Endothelial cell of umbilical vein (primary cell): ENCODE measurements at regions not wholly inside any gene's neighbourhood (a gene's known extent, or its start where the extent isn't known, plus 50 kb on each side); places are given as distances from the start of the nearest gene placed in this dataset.

Experiments used
- JUN ChIP-seq: IDR thresholded peaks from 2 replicates; pipeline ENCODE4 v1.6.1; 2011; ENCODE audit warnings: borderline replicate concordance, low read depth; ENCODE audit not compliant: insufficient read length, insufficient read depth
- POLR2A ChIP-seq: IDR thresholded peaks from 2 replicates; pipeline ENCODE4 v1.6.1; 2012; ENCODE audit warnings: low read depth, mild to moderate bottlenecking, control low read depth, low read length
- TF ChIP-seq, protein P1 (sequence below), 2 donors: IDR thresholded peaks; 1 replicate in 1 of 2; 2 replicates in 1 of 2; pipeline ENCODE4 v1.5.1; 2011; ENCODE audit warnings: low read length in 2 of 2, mild to moderate bottlenecking in 2 of 2, moderate library complexity in 2 of 2, control low read depth in 1 of 2, inconsistent platforms in 1 of 2, low read depth in 1 of 2; ENCODE audit not compliant: insufficient read depth in 1 of 2; ENCODE audit errors: extremely low read depth in 1 of 2

DNA sequence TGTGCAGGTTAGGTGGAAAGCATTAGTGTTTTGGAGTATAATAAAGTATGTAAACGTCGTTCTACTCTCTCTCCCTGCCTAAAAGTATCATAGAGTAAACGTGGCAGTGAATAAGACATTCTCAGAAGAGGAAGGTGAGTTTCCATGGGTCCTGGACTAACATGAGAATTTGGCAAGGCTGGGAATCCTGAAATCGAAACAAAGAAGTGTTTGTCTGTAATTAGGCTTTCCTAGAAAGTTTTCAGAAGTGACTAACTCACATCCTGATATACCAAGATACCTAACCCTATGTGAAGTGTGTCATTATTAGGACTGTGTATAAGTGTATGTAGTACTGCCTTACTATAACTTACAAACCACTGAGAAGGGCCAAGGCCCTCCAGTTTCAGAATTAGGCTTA is 50.7 kb upstream of the MAOA start:
- TF ChIP-seq, protein P1, sequence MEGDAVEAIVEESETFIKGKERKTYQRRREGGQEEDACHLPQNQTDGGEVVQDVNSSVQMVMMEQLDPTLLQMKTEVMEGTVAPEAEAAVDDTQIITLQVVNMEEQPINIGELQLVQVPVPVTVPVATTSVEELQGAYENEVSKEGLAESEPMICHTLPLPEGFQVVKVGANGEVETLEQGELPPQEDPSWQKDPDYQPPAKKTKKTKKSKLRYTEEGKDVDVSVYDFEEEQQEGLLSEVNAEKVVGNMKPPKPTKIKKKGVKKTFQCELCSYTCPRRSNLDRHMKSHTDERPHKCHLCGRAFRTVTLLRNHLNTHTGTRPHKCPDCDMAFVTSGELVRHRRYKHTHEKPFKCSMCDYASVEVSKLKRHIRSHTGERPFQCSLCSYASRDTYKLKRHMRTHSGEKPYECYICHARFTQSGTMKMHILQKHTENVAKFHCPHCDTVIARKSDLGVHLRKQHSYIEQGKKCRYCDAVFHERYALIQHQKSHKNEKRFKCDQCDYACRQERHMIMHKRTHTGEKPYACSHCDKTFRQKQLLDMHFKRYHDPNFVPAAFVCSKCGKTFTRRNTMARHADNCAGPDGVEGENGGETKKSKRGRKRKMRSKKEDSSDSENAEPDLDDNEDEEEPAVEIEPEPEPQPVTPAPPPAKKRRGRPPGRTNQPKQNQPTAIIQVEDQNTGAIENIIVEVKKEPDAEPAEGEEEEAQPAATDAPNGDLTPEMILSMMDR (IDR thresholded peaks at IDR 0.05; ENCODE audit: extremely low read depth in 1 of 2, insufficient read depth in 1 of 2, low read depth in 1 of 2, low read length in 2 of 2) = no peak
- no peak for TF ChIP-seq POLR2A
- no peak for TF ChIP-seq JUN
